ENCODE measurements at regions not wholly inside any gene's neighbourhood (a gene's known extent, or its start where the extent isn't known, plus 50 kb on each side); places are given as distances from the start of the nearest gene placed in this dataset.

GRCh38 chr9:135021393-135021789 is 66.1 kb upstream of the OLFM1 start:
- no peak for DNase-seq (ENCODE audit: extremely low read depth, low read depth)
- no peak for TF ChIP-seq CTCF (IDR thresholded peaks at IDR 0.05; ENCODE audit: low read depth, low read length)

GRCh38 chr9:135022191-135022870 is 65.1 kb upstream of the OLFM1 start:
- DNase-seq (ENCODE audit: extremely low read depth, low read depth), result no peak
- no peak for TF ChIP-seq CTCF (IDR thresholded peaks at IDR 0.05; ENCODE audit: low read depth, low read length)

- no peak for TF ChIP-seq CTCF (IDR thresholded peaks at IDR 0.05; ENCODE audit: low read depth, low read length)
- no peak for DNase-seq (ENCODE audit: extremely low read depth, low read depth)
These were observed 64.2 kb upstream of the OLFM1 start for GRCh38 chr9:135023088-135023785.

- DNase-seq (ENCODE audit: extremely low read depth, low read depth), result no peak
- TF ChIP-seq CTCF (IDR thresholded peaks at IDR 0.05; ENCODE audit: low read depth, low read length), result no peak
These were observed 63.6 kb upstream of the OLFM1 start for GRCh38 chr9:135023786-135024405.

- DNase-seq (ENCODE audit: extremely low read depth, low read depth), result no peak
These were observed 58.0 kb upstream of the OLFM1 start for GRCh38 chr9:135029463-135029862.

GRCh38 chr9:135029871-135030565 is 57.5 kb upstream of the OLFM1 start:
- TF ChIP-seq CTCF (IDR thresholded peaks at IDR 0.05; ENCODE audit: low read depth, low read length), result no peak
- DNase-seq (ENCODE audit: extremely low read depth, low read depth), result no peak

More at GRCh38 chr9:135029463-135029862, 58.0 kb upstream of the OLFM1 start:
- no peak for TF ChIP-seq CTCF (IDR thresholded peaks at IDR 0.05; ENCODE audit: low read depth, low read length)

Data from AG09319 (cell line).